Right ventricle myocardium inferior (tissue), 1 donor: ENCODE measurements at regions not wholly inside any gene's neighbourhood (a gene's known extent, or its start where the extent isn't known, plus 50 kb on each side); places are given as distances from the start of the nearest gene placed in this dataset.
"Not testable (repeated sequence)": the region's sequence is repeated elsewhere in the genome, so short reads cannot be mapped to it uniquely, and the experiment has no call there.

Experiments used
- ATAC-seq: fragments of 200-7000 bp; cut with Tn5 transposase; one replicate; pipeline ENCODE4 v1.9.1; 2020; ENCODE audit warnings: mild to moderate bottlenecking, moderate library complexity
- DNase-seq: peaks from one replicate; pipeline ENCODE4 v3.0.0; 2021; ENCODE audit errors: missing footprints
- intact Hi-C: fragments of 100-400 bp; cut with DNase I; formaldehyde crosslinking; loops from one replicate; pipeline ENCODE4 v1.11.0; 2022
- donor health status: DM: no; HTN: yes; CAD: no; lungs with severe emphysema.

DNA sequence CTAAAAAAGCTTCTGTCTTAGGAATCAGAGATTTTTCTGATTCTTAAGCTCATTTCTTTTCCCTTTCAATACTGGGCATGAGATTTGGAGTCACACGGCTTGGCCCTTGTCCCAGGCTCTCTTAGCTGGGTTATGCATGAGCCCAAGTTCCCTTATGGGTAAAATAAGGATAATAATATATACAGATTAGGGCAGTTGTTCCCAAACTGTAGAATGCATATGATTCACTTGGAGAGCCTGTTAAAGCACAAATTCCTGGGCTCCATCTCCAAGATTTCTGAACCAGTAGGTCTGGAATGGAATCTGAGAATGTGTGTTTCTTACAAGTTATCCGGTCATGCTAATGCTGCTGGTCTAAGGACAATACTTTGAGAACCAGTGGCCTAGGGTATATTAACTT lies 154.0 kb downstream of the REEP3 start:
- no peak for ATAC-seq
- no peak for DNase-seq
- intact Hi-C loops = no loop called here

DNA sequence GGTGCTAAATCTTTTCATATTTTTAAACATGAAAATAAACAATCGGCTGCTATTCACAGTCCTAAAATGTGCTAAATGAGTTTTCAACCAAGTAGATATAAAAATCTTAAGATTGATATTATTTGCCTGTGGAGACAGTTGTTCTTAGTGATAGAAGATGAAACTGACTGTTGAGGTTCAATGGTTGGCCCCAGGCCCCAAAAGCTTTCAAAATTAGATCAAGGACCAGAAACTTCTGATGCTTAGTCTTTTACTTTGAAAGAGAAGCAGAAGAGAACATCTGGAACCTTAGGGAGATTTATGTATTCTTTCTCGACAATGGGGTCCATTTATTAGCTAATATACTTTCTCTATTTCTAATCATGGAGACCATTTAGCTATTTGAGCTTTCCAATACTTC lies 155.8 kb downstream of the REEP3 start:
- ATAC-seq (no peak), DNase-seq (no peak)
- intact Hi-C loops = no loop called here

DNA sequence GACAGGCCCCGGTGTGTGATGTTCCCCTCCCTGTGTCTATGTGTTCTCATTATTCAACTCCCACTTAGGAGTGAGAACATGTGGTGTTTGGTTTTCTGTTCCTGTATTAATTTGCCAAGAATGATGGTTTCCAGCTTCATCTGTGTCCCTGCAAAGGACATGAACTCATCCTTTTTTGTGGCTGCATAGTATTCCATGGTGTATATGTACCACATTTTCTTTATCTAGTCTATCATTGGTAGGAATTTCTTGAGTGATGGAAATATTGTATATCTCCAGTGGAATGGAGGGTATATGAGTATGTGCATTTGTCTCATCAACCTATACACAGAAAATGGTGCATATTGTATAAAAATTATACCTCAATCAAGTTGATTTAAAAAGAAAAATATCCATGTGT lies 159.3 kb downstream of the REEP3 start:
- DNase-seq, ATAC-seq, intact Hi-C loops: not testable (repeated sequence)

DNA sequence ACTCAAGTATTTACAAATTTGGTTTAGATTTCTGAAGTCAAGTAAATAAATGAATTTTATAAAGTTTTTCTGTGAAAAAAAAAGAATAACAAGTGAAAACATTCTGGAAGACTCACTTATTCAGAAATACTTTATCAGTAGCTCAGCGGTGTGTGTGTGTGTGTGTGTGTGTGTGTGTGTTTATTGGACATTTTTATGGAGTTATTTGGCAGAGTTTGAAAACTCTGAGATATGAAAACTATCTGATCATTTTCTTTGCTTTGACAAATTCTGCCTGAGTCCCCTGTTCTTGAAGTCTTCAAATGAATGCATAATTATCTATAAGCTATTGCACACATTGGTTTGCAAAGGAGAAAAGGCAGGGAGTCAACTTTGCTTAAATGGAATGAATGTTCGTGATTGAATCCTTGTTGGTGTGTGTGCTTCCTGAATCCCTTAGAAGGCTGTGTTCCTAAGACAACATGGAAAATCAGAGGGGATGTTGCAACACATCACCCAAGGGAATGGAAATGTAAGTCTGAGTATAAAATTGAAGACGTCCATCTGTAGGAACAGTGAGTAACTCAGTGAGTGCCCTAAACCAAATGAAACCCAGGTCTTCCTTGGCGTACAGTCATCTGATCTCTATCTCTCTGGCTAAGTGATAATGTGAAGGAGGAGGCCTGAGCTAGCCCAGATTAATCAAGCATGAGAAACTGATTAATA lies 160.9 kb downstream of the REEP3 start:
- peak; percentile 94 for ATAC-seq
- no peak for DNase-seq
- intact Hi-C loops = no loop called here

- peak; percentile 60 for ATAC-seq
- intact Hi-C loops, DNase-seq: not testable (repeated sequence)
These were observed 161.5 kb downstream of the REEP3 start for GRCh38 chr10:63682698-63683052.

GRCh38 chr10:63683223-63683622 lies 162.0 kb downstream of the REEP3 start:
- DNase-seq (no peak), ATAC-seq (no peak)
- intact Hi-C loops = no loop called here

- intact Hi-C loops = no loop called here
- ATAC-seq (no peak), DNase-seq (no peak)
These were observed 162.5 kb downstream of the REEP3 start for GRCh38 chr10:63683686-63684085.

GRCh38 chr10:63684257-63684936 lies 163.2 kb downstream of the REEP3 start:
- DNase-seq = no peak
- no peak for ATAC-seq
- intact Hi-C loops = no loop called here

GRCh38 chr10:63689768-63690167 lies 168.6 kb downstream of the REEP3 start:
- intact Hi-C loops = no loop called here
- no peak for ATAC-seq
- no peak for DNase-seq

- peak; percentile 71 for ATAC-seq
- no peak for DNase-seq
These were observed 171.2 kb downstream of the REEP3 start for GRCh38 chr10:63692220-63692896.

DNA sequence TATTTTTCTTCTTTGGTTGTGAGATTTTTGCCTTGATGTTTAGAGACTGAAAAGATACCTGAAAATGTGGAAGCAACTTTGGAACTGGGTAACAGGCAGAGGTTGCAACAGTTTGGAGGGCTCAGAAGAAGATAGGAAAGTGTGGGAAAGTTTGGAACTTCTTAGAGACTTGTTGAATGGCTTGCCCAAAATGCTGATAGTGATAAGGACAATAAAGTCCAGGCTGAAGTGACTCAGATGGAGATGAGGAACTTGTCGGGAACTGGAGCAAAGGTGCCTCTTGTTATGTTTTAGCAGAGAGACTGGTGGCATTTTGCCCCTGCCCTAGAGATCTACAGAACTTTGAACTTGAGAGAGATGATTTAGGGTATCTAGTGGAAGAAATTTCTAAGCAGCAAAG lies 171.8 kb downstream of the REEP3 start:
- DNase-seq, intact Hi-C loops, ATAC-seq: not testable (repeated sequence)

More at GRCh38 chr10:63692220-63692896, 171.2 kb downstream of the REEP3 start:
- intact Hi-C loops = no loop called here

DNA sequence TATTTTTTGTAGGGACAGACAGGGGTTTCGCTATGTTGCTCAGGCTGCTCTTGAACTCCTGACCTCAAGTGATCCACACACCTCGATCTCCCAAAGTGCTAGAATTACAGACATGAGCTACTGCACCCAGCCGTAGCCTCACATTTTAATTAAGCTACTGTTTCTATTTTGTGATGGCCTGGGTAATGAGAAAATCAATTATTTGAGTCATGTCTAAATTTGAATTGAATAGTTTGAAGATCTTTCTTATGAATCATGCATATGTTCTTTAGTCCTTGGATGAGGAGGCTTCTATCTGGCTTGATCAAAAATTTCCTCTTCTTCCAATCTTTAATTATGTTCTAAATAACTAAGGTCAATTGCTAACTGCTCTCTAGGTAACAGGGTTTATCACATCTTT lies 175.0 kb downstream of the REEP3 start:
- DNase-seq (no peak), ATAC-seq (no peak)
- intact Hi-C loops = no loop called here

DNA sequence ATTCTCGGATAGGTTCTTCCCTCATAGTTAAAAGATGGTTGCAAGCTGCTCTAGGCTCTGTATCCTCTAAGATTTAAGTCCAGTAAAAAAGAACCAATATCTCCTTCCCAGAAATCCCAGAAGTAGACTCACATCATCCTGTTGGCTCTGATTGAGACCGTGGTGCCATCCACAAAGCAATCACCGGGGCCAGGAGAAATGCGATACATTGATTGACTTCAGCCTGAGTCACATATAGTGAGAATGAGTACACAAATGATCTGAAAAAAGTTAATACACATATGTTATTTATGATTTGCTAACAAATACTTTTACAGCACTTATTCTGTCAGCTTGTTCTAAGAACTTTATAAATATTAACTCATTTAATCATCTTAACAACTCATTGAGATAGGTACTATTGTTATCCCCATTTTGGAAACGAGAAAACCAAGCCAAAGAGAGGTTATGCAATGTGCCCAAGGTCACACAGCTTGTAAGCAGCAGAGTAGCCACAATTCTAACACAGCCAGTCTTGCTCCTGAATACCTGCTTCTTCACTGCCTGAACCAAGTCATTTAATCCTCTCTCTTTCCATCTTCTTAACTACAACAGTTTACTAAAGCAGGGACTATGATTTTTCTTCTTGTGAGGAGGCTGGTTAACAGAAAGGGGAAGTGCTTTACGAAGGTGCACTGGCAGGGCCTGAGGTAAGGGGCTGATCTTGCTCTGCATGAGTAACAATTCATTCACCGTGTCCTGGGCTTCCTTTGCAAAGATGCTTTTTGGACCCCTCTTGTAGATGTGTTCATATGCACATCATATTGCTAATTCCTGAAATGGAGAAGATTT lies 177.0 kb downstream of the REEP3 start:
- intact Hi-C loops = no loop called here

GRCh38 chr10:63698787-63699150 lies 177.6 kb downstream of the REEP3 start:
- DNase-seq (no peak), ATAC-seq (peak; percentile 66)
- intact Hi-C loops = no loop called here

More for the DNA sequence above, 177.0 kb downstream of the REEP3 start:
- ATAC-seq (no peak), DNase-seq (no peak)

DNA sequence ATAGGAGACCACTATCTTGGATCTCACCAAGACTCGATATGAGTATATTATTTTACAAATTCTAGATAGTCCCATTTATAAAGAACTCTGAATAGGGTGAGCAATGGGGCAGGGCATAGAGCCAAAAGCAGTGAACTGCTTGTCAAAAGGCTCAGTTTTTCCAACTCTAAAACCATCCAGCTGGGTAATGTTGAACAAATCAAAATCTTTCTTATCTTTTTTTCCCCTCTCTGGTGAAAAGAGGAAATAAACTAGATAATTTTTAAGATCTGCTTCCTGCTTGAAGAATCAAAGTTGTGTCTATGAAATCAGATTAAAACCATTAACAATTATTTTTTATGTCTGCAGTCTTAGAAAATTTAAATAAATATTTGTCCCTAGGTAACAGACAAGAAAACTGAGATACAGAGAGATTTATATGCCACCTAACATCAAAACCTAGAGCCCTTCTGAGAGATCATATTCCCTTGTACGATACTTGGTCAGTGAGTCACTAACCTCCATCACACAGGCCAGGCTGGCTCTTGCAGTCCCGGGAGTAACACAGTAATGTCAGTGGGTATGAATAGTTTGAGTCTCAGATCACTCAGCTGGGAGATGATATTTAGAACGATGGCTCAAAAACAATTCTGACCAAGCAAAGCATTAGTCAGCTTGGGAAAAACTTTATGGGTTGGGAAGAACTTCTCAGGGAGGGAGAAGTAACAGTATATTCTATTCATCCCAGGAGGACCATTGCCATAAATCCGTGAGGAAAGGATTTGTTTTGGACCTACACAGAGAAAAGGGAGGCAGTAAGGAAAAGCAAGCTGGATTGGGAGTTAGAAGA lies 178.8 kb downstream of the REEP3 start:
- intact Hi-C loops = no loop called here

GRCh38 chr10:63700631-63701156 lies 179.5 kb downstream of the REEP3 start:
- DNase-seq (no peak), ATAC-seq (no peak)
- intact Hi-C loops = no loop called here

More for the DNA sequence above, 178.8 kb downstream of the REEP3 start:
- DNase-seq (no peak), ATAC-seq (peak; percentile 88)

DNA sequence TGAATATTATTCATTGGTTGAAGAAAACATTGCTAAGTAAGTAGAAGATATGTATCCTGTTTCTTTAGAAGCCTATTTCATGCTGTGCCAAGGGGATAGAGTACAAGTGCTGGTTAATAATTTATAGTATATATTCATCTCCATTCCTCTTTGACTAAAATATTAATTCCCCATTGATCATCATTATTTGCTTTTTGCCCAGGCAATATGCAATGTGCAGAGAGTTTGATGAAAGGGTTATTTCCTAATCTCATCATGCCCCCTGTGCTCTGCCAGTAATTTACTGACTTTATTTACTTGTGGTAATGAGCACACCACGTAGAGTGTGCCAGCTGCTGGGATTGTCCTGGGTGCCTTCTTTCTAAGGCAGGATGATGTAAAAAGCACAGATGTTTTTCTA lies 180.9 kb downstream of the REEP3 start:
- intact Hi-C loops = no loop called here
- no peak for ATAC-seq
- DNase-seq = no peak

DNA sequence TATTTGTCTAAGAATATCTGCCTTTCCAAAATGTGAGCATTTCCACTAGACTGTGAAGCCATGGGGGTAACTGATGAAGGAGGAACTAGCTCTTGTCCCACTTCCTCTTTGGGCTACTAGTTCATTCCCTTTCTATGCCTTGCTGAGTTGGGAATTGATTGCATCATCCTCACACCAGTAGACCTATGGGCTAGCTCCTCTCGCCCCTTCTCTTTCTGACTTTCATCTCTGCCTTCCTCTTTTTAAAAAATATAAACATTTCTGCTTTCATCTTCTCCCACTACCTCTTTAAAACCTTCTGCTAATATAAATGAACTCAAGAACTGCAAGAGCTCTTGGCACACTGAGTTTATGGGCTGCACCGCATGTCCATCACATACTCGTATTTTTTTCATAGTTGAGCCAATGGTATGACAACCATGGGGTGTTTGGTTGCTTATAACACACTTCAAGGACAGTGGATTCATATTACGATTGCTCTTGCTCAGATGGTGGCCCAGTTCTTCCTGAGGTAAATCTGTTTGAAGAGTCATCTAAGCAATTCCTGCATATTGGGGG lies 182.0 kb downstream of the REEP3 start:
- ATAC-seq = no peak
- intact Hi-C loops = no loop called here
- no peak for DNase-seq
